NCI-H226 (cell line): ENCODE measurements at regions not wholly inside any gene's neighbourhood (a gene's known extent, or its start where the extent isn't known, plus 50 kb on each side); places are given as distances from the start of the nearest gene placed in this dataset.
"Not testable (repeated sequence)": the region's sequence is repeated elsewhere in the genome, so short reads cannot be mapped to it uniquely, and the experiment has no call there.

Experiments used
- DNase-seq: peaks from one replicate; pipeline ENCODE4 v3.0.0-alpha.2; 2015

- no peak for DNase-seq
Measured at GRCh38 chr6:9795880-9796279, 619.0 kb downstream of the TFAP2A start.

GRCh38 chr6:9789201-9789600 lies 625.7 kb downstream of the TFAP2A start:
- no peak for DNase-seq

- no peak for DNase-seq
Measured at GRCh38 chr6:9784786-9785185, 630.1 kb downstream of the TFAP2A start.

- peak; percentile 75 for DNase-seq
Measured at GRCh38 chr6:9783567-9783966, 631.3 kb downstream of the TFAP2A start.

- peak; percentile 97 for DNase-seq
Measured at GRCh38 chr6:9766240-9766915, 648.5 kb downstream of the TFAP2A start.

GRCh38 chr6:9761220-9761619 lies 653.7 kb downstream of the TFAP2A start:
- no peak for DNase-seq

- DNase-seq: no peak
Measured at GRCh38 chr6:9754515-9754914, 660.4 kb downstream of the TFAP2A start.

- DNase-seq: no peak
Measured at GRCh38 chr6:9745966-9746365, 668.9 kb downstream of the TFAP2A start.

GRCh38 chr6:9745476-9745875 lies 669.4 kb downstream of the TFAP2A start:
- peak; percentile 50 for DNase-seq

GRCh38 chr6:9744119-9744518 lies 670.8 kb downstream of the TFAP2A start:
- DNase-seq: no peak

GRCh38 chr6:9732056-9732455 lies 682.8 kb downstream of the TFAP2A start:
- DNase-seq: no peak

GRCh38 chr6:9725776-9726175 lies 689.1 kb downstream of the TFAP2A start:
- DNase-seq: not testable (repeated sequence)

GRCh38 chr6:9717568-9717967 lies 697.3 kb downstream of the TFAP2A start:
- DNase-seq: no peak

GRCh38 chr6:9711365-9711764 lies 703.5 kb downstream of the TFAP2A start:
- DNase-seq: no peak

- DNase-seq: no peak
Measured at GRCh38 chr6:9710574-9710973, 704.3 kb downstream of the TFAP2A start.

GRCh38 chr6:9708600-9708999 lies 706.3 kb downstream of the TFAP2A start:
- DNase-seq: no peak

GRCh38 chr6:9704989-9705388 lies 709.9 kb downstream of the TFAP2A start:
- no peak for DNase-seq

GRCh38 chr6:9702914-9703313 lies 712.0 kb downstream of the TFAP2A start:
- DNase-seq: no peak

GRCh38 chr6:9699888-9700287 lies 715.0 kb downstream of the TFAP2A start:
- DNase-seq: no peak

- DNase-seq: no peak
Measured at GRCh38 chr6:9697263-9697931, 717.5 kb downstream of the TFAP2A start.

- no peak for DNase-seq
Measured at GRCh38 chr6:9690388-9690787, 724.5 kb downstream of the TFAP2A start.

GRCh38 chr6:9680727-9681126 lies 734.1 kb downstream of the TFAP2A start:
- not testable (repeated sequence) for DNase-seq

GRCh38 chr6:9675122-9675521 lies 739.8 kb downstream of the TFAP2A start:
- DNase-seq: no peak

- DNase-seq: no peak
Measured at GRCh38 chr6:9659848-9660247, 755.0 kb downstream of the TFAP2A start.

GRCh38 chr6:9657994-9658393 lies 756.9 kb downstream of the TFAP2A start:
- peak; percentile 81 for DNase-seq
